Loucy (cell line): ENCODE measurements at regions not wholly inside any gene's neighbourhood (a gene's known extent, or its start where the extent isn't known, plus 50 kb on each side); places are given as distances from the start of the nearest gene placed in this dataset.

Source experiments
- EZH2phosphoT487 ChIP-seq: fragments of 200-600 bp; IDR thresholded peaks from 2 replicates; pipeline ENCODE4 v1.6.1; 2018; ENCODE audit warnings: antibody characterized with exemption, mild to moderate bottlenecking, moderate library complexity, borderline replicate concordance
- TF ChIP-seq, protein P1 (sequence below): fragments of 200-600 bp; sonication (generic); conservative IDR thresholded peaks from 2 replicates; pipeline ENCODE4 v1.5.1; 2014; ENCODE audit warnings: mild to moderate bottlenecking, antibody characterized with exemption, low read length

DNA sequence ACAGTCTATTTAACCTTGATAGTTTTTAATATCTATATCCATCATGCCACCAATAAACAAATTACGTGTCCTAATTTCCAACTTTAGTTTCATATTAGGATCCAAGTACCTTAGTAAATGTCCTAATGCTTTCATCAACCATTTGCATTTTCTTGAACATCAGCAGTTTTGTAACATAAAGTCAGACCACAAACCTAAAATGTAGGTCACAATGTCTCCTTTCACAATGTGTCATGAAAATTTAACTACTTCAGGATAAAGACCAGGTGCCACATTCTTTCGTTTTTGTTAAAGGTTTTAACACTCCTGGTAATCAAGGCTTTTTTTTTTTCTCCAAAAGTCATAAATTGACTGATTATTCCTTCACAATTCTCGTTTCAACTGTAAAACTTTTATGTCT, 310.7 kb upstream of the PMFBP1 start:
- TF ChIP-seq, protein P1, sequence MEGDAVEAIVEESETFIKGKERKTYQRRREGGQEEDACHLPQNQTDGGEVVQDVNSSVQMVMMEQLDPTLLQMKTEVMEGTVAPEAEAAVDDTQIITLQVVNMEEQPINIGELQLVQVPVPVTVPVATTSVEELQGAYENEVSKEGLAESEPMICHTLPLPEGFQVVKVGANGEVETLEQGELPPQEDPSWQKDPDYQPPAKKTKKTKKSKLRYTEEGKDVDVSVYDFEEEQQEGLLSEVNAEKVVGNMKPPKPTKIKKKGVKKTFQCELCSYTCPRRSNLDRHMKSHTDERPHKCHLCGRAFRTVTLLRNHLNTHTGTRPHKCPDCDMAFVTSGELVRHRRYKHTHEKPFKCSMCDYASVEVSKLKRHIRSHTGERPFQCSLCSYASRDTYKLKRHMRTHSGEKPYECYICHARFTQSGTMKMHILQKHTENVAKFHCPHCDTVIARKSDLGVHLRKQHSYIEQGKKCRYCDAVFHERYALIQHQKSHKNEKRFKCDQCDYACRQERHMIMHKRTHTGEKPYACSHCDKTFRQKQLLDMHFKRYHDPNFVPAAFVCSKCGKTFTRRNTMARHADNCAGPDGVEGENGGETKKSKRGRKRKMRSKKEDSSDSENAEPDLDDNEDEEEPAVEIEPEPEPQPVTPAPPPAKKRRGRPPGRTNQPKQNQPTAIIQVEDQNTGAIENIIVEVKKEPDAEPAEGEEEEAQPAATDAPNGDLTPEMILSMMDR, result no peak
- TF ChIP-seq EZH2phosphoT487, result no peak
